GM18873 (cell line): ENCODE measurements at regions not wholly inside any gene's neighbourhood (a gene's known extent, or its start where the extent isn't known, plus 50 kb on each side); places are given as distances from the start of the nearest gene placed in this dataset.

ENCODE experiments used
- ATAC-seq: cut with Tn5 transposase; IDR thresholded peaks from one replicate; pipeline ENCODE4 v1.9.1; 2021; ENCODE audit warnings: mild to moderate bottlenecking, moderate library complexity, moderate number of reproducible peaks; ENCODE audit not compliant: unreplicated experiment, low FRiP score

GRCh38 chr11:15912291-15912690 is 444.1 kb downstream of the SOX6 start:
- no peak for ATAC-seq

GRCh38 chr11:15912825-15913224 is 443.5 kb downstream of the SOX6 start:
- ATAC-seq: no peak

GRCh38 chr11:15913261-15913660 is 443.1 kb downstream of the SOX6 start:
- no peak for ATAC-seq
